RPMI7951 (cell line): ENCODE measurements at regions not wholly inside any gene's neighbourhood (a gene's known extent, or its start where the extent isn't known, plus 50 kb on each side); places are given as distances from the start of the nearest gene placed in this dataset.
"Not testable (repeated sequence)": the region's sequence is repeated elsewhere in the genome, so short reads cannot be mapped to it uniquely, and the experiment has no call there.

Source experiments
- DNase-seq: peaks from one replicate; pipeline ENCODE4 v3.0.0-alpha.2; 2012; ENCODE audit warnings: low read depth

- no peak for DNase-seq
Measured at GRCh38 chr2:199216253-199216652, 241.5 kb downstream of the SATB2 start.

DNA sequence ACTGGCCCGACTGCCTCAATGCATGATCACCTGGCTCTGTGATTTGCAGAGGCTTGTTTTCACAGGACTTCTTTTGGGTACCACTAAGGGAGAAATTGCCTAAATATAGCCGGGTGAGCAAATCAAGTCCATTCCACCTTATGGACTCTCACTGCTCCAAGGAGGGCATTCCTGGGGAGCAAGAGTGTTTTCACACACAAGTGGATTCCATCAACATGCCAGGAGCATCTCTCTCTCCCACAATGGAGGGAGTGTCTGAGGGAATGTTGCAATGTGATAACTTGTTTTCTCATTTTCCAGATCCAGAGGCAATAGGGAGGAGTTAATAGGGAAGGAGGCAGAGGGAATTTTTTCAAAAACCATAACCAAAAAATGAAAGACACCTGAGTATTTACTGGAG is 250.7 kb downstream of the SATB2 start:
- DNase-seq: no peak

GRCh38 chr2:199206536-199206935 is 251.2 kb downstream of the SATB2 start:
- no peak for DNase-seq

- peak; percentile 5 for DNase-seq
Measured at GRCh38 chr2:199202964-199203363, 254.8 kb downstream of the SATB2 start.

DNA sequence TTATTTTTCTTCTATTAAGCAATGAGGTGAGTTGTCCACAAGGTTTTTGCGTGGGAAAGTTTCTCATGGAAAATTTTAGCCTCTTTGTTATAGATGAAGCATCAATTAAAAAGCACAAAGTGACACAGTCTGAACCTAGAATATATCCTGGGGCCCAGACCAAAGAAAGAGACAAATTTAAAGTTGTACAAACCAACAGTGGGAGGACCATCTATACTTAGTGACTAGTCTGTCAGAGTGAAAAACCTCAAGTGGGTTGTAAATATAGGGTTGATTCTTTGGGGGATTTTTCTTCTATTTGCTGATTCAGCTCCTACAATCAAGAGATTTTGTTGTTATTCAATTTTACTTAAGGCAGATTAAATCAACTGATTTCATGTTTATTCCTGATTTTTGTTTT is 256.2 kb downstream of the SATB2 start:
- no peak for DNase-seq

GRCh38 chr2:199199797-199200196 is 257.9 kb downstream of the SATB2 start:
- DNase-seq: no peak

DNA sequence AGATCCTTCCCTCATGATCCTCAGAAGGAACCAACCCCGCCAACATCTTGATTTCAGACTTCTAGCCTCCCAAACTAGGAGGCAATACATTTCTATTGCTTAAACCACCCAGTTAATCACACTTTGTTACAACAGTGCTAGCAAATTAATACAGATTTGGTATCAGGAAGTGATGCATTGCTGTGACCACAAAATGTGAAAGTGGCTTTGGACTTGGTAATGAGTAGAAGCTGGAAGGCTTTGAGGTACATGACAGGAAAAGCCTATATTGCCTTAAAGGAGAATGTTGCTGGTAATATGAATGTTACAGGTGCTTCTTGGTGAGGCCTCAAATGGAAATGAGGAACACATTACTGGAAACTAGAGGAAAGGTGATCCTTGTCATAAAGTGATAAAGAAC is 260.3 kb downstream of the SATB2 start:
- DNase-seq: peak; percentile 48

DNA sequence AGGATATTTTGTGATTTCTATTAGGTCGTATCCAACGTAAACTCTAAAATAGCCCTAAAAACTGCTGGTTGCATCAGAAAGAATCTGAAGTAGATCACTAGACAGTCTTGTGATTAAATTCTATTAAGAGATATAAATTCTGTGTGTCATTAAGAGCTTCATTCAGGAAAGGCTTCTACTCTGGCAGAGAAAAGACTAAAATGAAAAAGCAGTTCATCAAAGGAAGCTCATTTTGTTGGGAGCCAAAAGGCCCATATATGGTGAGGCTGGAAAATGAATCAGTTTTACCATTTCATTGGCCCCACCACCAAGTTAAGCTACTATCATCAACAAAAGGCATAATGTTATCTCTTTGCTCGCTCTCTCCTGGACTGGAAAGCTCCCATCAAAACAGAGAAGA is 261.1 kb downstream of the SATB2 start:
- DNase-seq: no peak

DNA sequence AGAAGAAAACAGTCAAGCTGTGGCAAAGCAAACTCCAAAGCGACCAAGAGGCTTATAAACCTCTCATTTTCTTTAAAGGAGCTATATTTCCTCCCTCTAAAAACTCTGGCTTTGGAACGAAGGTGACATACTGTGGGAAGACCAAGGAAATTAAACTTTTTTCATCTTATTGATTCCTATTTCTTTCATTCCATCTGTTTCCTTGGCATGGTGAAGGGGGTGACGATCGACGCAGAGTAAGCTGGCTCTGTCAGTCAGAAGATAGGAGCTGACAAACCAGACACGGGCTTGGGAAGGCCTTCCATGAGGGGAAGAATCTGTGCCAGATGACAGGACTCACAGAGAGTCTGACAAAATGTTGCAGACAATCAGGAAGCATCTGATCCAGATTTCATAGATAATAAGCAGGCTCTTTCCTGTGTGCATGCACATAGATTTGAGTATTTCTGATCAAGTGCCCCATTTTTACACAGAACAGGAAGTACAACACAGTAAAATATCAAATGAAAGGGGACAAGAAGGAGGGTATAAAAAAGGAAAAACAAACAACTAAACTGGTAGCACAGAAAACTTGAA is 261.7 kb downstream of the SATB2 start:
- no peak for DNase-seq

DNA sequence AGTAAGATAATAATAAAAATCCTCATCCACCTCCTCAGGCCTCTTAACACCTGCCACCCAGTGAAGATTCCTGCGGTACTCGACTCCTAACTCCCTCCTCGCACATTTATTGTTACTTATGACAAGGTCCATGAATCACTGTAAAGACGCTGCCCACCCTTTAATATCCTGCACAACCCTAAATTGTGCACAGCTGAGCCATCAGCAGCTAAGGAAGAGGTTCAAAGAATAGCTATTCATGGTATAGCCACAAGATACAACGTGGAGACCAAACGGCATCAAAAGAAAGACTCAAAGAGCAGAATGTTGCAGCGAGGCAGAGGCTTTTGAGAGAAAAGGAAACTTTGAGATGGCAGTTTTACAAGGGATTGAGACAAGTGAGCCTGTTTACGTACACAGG is 266.3 kb downstream of the SATB2 start:
- no peak for DNase-seq

- no peak for DNase-seq
Measured at GRCh38 chr2:199189229-199189628, 268.5 kb downstream of the SATB2 start.

- DNase-seq: no peak
Measured at GRCh38 chr2:199186301-199186751, 271.4 kb downstream of the SATB2 start.

GRCh38 chr2:199185174-199185573 is 272.6 kb downstream of the SATB2 start:
- not testable (repeated sequence) for DNase-seq

GRCh38 chr2:199163613-199164458 is 293.9 kb downstream of the SATB2 start:
- DNase-seq: no peak

DNA sequence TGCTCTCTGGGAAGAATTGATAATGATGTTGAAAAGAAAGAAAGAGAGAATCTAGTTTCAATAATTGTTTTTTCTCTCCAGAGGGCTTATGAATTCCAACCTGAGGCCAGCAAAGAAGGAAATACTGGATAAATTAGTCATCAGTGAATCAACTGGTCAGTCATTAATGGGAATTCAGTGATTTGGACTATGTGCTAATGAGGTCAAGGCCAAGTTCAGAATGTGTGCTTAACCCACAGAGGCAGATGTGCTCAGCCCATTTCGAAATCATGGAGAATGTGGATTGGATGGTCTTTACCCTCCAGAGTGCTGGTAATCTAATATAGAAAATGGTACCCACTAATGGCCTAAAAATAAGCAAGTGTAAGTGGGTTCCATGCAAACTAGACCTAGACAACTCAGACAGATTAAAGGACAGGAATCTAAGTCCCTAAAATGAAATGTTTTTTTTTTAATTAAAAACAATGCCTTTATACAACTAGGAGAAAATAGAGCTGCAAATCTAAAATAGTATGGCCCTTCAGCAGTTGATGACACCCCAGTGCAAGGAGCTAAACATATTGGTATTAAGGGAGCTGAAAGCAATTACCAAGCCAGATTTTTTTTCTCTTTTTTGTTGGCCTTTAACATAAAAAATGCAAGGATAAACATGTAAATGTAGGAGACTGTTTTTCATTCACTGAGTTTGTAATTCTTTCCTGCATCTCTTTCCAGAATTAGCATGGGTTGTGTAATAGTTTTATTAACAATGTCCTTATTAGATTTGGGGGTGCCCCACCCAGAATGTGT is 296.9 kb downstream of the SATB2 start:
- DNase-seq: peak; percentile 88

DNA sequence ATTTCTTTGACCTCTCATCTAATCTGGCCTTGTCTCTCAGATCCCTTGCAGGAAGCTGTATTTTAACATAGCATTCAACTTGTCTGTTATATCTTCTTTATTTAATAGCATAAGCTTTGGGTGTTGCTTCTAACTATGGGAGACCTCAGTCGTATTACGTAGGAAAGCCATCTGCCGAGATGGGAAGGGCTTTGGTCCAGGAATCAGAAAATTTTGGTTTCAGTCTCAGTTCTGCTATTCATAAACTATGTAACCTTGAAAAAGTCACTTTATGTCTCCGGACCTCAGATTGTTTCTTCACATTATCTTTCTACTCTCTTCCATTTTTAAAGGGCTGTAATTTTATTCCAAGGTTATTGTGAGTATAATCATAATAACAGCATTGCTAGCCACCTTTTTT is 297.7 kb downstream of the SATB2 start:
- peak; percentile 31 for DNase-seq

GRCh38 chr2:199148076-199148845 is 309.5 kb downstream of the SATB2 start:
- DNase-seq: peak; percentile 9

DNA sequence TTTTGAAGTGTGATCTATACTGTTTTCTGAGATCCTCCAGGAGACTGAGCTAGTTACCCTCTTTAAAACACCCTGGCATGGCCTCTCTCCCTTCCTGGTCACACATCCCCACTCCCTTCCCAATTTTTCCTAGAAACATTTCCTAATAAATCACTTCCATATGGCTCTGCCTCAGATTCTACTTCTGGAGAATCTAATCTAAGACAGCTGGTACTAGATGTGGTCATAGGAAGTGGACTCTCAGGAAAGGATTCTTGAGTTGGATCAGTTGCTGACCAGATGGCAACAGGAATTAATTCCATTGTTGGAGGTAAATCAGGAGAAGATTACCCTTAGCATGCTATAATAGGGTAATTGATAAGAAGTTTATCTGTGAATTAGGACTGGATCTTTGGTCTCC is 310.5 kb downstream of the SATB2 start:
- peak; percentile 79 for DNase-seq

DNA sequence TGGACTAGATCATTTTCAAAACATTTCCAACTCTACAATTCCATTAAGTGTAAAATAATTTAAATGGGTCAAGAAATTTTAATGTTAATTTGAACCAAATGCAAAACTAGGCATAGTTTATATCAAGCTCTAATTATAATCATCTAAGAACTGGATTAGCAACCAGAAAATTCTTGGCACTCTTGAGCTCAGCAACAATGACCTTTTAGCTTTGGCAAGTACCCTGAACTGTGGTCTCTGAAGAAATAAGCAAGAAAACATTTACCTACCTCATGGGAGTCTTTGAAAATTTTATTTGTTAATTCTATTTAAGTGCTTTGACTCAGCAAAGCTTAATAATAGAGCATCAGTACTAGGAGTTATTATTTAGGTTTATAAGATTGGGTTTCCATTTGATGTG is 313.2 kb downstream of the SATB2 start:
- no peak for DNase-seq

- peak; percentile 58 for DNase-seq
Measured at GRCh38 chr2:199144036-199144435, 313.7 kb downstream of the SATB2 start.

DNA sequence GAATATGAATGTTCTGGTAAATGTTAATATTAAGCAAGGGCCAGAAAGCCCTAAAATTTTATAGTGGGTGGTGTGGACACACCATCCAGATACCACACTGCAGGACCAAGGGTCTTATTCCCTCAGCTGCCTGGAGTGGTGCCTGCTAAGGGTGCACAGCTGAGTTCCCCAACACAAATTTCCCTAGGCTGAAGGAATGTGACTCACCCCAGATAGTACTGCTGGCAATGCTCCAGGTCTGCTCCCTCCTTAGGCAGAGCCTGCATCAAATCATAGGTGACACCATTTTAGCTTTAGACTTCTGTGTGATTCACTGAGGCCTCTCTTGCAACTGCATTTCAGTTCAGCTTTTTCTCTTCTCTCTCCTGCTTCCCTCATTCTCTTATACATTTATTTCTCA is 321.1 kb downstream of the SATB2 start:
- peak; percentile 91 for DNase-seq

DNA sequence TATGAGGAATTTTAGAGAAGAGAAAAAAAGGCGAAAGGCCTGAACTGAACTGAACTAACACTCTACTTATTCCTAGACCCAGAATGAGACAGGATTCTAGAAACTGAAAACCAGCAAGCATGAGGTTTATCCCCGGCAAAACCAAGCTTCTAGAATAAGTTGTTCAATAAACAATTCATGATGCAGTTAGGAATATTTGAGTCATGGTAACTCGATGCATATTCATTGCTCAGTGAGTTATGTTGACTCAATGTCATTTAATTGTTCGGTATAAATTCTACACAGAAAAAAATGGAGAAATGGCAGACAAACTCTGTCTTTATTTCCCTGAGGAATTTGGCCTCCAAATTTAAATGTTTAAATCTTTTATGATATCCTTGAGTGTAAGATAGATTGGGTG is 321.5 kb downstream of the SATB2 start:
- DNase-seq: peak; percentile 18
